Keratinocyte (primary cell): ENCODE measurements at regions not wholly inside any gene's neighbourhood (a gene's known extent, or its start where the extent isn't known, plus 50 kb on each side); places are given as distances from the start of the nearest gene placed in this dataset.

ENCODE experiments used
- DNase-seq: peaks from one replicate; pipeline ENCODE4 v3.0.0-alpha.2; 2011; ENCODE audit warnings: low read depth, missing footprints, low spot score
- FAIRE-seq: peaks from 2 replicates; lab custom pipeline; 2011; peaks lifted over from hg19 to GRCh38; lab: Jason Lieb, UNC
- H2AFZ ChIP-seq: 2 replicates; pipeline ENCODE4 v1.6.0; 2012; ENCODE audit warnings: low read length, control low read depth, inconsistent platforms; ENCODE audit not compliant: control insufficient read depth
- H3K27ac ChIP-seq: 2 replicates; pipeline ENCODE4 v1.5.1; 2011; ENCODE audit warnings: low read length; ENCODE audit not compliant: control insufficient read depth, insufficient read depth
- H3K27me3 ChIP-seq: 3 replicates; pipeline ENCODE4 v1.6.0; 2011; ENCODE audit warnings: low read length; ENCODE audit not compliant: control insufficient read depth, insufficient read depth; ENCODE audit errors: extremely low read depth
- H3K36me3 ChIP-seq, 2 experiments: 2 replicates in 1 of 2; 3 replicates in 1 of 2; pipeline ENCODE4 v1.5.1; 2011; ENCODE audit warnings: low read length in 2 of 2, mild to moderate bottlenecking in 1 of 2; ENCODE audit not compliant: control insufficient read depth in 2 of 2, insufficient read depth in 2 of 2; ENCODE audit errors: extremely low read depth in 1 of 2
- H3K4me1 ChIP-seq: 3 replicates; pipeline ENCODE4 v1.5.1; 2011; ENCODE audit warnings: low read length; ENCODE audit not compliant: control insufficient read depth, insufficient read depth; ENCODE audit errors: extremely low read depth
- H3K4me2 ChIP-seq: 3 replicates; pipeline ENCODE4 v1.6.0; 2011; ENCODE audit warnings: low read depth, low read length; ENCODE audit not compliant: control insufficient read depth, insufficient read depth; ENCODE audit errors: extremely low read depth
- H3K4me3 ChIP-seq, 3 experiments: fragments of 200-600 bp in 1 of 3; sonication (generic) in 1 of 3; 2 replicates in 2 of 3; 3 replicates in 1 of 3; pipeline ENCODE4 v1.5.1; 2011 to 2016; ENCODE audit warnings: low read length in 3 of 3, mild to moderate bottlenecking in 3 of 3, control low read depth in 2 of 3, inconsistent platforms in 1 of 3, low read depth in 1 of 3, mixed read lengths in 1 of 3, mixed run types in 1 of 3, moderate library complexity in 1 of 3; ENCODE audit not compliant: control insufficient read depth in 2 of 3, insufficient read depth in 2 of 3; ENCODE audit errors: extremely low read depth in 1 of 3
- H3K79me2 ChIP-seq: 2 replicates; pipeline ENCODE4 v1.6.0; 2012; ENCODE audit warnings: low read length; ENCODE audit not compliant: control insufficient read depth, insufficient read depth
- H3K9ac ChIP-seq: 3 replicates; pipeline ENCODE4 v1.6.0; 2011; ENCODE audit warnings: low read length; ENCODE audit not compliant: control insufficient read depth, insufficient read depth; ENCODE audit errors: extremely low read depth
- H3K9me1 ChIP-seq: 3 replicates; pipeline ENCODE4 v1.6.0; 2011; ENCODE audit warnings: low read length; ENCODE audit not compliant: control insufficient read depth, insufficient read depth; ENCODE audit errors: extremely low read depth
- H3K9me3 ChIP-seq: 2 replicates; pipeline ENCODE4 v1.5.1; 2012; ENCODE audit warnings: low read depth, low read length; ENCODE audit not compliant: control insufficient read depth
- H4K20me1 ChIP-seq: 3 replicates; pipeline ENCODE4 v1.6.0; 2011; ENCODE audit warnings: low read length; ENCODE audit not compliant: control insufficient read depth, insufficient read depth; ENCODE audit errors: extremely low read depth
- EZH2 ChIP-seq: IDR thresholded peaks from one replicate; pipeline ENCODE4 v1.6.1; 2012; ENCODE audit warnings: inconsistent platforms, mild to moderate bottlenecking, low read length, moderate library complexity
- dilution Hi-C: fragments of 300-500 bp; cut with MboI; formaldehyde crosslinking; loops from one replicate; pipeline ENCODE4 v1.7.0; 2020; ENCODE audit warnings: low sequenced_read_pairs; ENCODE audit not compliant: extremely low pct_ligation_motif_present
- TF ChIP-seq, protein P1 (sequence below), 3 experiments: IDR thresholded peaks in 1 of 3; conservative IDR thresholded peaks in 1 of 3; optimal IDR thresholded peaks in 1 of 3; 2 replicates in 2 of 3; 3 replicates in 1 of 3; pipeline versions ENCODE3 to v1.5.1; 2011; ENCODE audit warnings: low read length in 3 of 3, mild to moderate bottlenecking in 3 of 3, moderate library complexity in 2 of 3, control low read depth in 1 of 3, inconsistent platforms in 1 of 3; ENCODE audit not compliant: insufficient read depth in 2 of 3; ENCODE audit errors: extremely low read depth in 1 of 3

DNA sequence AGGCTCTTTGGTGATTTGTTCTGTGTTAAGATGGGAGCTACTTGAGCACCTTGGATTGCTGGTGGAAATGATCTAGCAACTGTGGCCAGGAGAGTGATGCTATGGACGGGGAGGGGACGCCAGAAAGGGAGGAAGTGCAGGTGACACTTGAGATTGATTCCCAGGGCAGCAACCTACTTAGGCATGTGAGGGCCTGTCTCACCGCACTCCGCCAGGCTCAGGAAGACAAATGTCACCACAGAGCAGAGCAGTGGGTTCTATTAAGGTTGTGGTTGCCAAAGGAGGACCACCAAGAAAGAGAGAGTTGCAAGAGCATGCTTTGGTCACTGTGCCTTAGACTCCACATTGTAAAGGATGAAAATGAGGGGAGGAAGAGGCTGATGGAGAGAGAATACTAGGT lies 404.3 kb downstream of the IRX1 start:
- Histone ChIP-seq H3K27me3 (no peaks in the 10 kb centered on the region), H2AFZ (no peak overlapping the region), H3K4me3 (no peak overlapping the region), H3K27ac (no peak overlapping the region), H4K20me1 (no peaks in the 10 kb centered on the region), H3K4me1 (no peaks in the 10 kb centered on the region), H3K4me2 (no peak overlapping the region), H3K9ac (no peak overlapping the region), H3K79me2 (no peaks in the 10 kb centered on the region), H3K9me1 (no peaks in the 10 kb centered on the region), H3K9me3 (peaks cover 4% of the 10 kb centered on the region), H3K36me3 (no peaks in the 10 kb centered on the region)
- FAIRE-seq: no peak
- DNase-seq: no peak
- dilution Hi-C loops: no loop called here
- TF ChIP-seq EZH2: no peak
- TF ChIP-seq, protein P1, sequence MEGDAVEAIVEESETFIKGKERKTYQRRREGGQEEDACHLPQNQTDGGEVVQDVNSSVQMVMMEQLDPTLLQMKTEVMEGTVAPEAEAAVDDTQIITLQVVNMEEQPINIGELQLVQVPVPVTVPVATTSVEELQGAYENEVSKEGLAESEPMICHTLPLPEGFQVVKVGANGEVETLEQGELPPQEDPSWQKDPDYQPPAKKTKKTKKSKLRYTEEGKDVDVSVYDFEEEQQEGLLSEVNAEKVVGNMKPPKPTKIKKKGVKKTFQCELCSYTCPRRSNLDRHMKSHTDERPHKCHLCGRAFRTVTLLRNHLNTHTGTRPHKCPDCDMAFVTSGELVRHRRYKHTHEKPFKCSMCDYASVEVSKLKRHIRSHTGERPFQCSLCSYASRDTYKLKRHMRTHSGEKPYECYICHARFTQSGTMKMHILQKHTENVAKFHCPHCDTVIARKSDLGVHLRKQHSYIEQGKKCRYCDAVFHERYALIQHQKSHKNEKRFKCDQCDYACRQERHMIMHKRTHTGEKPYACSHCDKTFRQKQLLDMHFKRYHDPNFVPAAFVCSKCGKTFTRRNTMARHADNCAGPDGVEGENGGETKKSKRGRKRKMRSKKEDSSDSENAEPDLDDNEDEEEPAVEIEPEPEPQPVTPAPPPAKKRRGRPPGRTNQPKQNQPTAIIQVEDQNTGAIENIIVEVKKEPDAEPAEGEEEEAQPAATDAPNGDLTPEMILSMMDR (optimal IDR thresholded peaks at IDR 0.05 in 1 of 3, IDR thresholded peaks at IDR 0.05 in 1 of 3, conservative IDR thresholded peaks at IDR 0.05 in 1 of 3; ENCODE audit: extremely low read depth in 1 of 3, insufficient read depth in 2 of 3, low read length in 3 of 3): no peak

DNA sequence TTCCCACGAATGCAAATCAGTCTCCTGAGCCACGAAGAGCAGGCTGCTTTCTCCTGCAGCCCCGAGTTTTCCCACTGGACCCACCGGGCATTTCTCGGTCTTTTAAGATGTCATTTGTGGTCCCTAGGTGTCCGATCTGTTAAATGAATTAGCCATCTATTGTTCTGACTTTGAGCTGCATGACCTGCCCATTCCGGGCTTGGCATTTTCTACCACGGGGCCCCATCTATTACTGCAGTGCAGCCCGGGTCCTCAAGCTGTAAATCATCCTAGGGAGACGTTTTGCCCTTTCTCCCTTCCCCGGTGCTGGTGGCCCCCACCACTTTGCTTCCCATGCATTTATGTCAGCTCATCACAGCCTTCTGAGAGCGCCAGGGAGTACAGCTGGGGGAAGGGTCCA lies 405.4 kb downstream of the IRX1 start:
- dilution Hi-C loops: no loop called here
- no peak for DNase-seq
- TF ChIP-seq EZH2: no peak
- TF ChIP-seq, protein P1 (optimal IDR thresholded peaks at IDR 0.05 in 1 of 3, IDR thresholded peaks at IDR 0.05 in 1 of 3, conservative IDR thresholded peaks at IDR 0.05 in 1 of 3; ENCODE audit: extremely low read depth in 1 of 3, insufficient read depth in 2 of 3, low read length in 3 of 3): no peak

More for the DNA sequence above, 405.4 kb downstream of the IRX1 start:
- no peak for FAIRE-seq
- Histone ChIP-seq H3K4me2 (no peak overlapping the region), H2AFZ (no peak overlapping the region), H3K9me3 (peaks cover 4% of the 10 kb centered on the region), H3K36me3 (no peaks in the 10 kb centered on the region), H3K9ac (no peak overlapping the region), H3K27ac (no peak overlapping the region), H4K20me1 (no peaks in the 10 kb centered on the region), H3K79me2 (no peaks in the 10 kb centered on the region), H3K4me3 (no peak overlapping the region), H3K4me1 (no peaks in the 10 kb centered on the region), H3K27me3 (no peaks in the 10 kb centered on the region), H3K9me1 (no peaks in the 10 kb centered on the region)
